Left hindlimb (tissue), 1 donor: ENCODE measurements at regions not wholly inside any gene's neighbourhood (a gene's known extent, or its start where the extent isn't known, plus 50 kb on each side); places are given as distances from the start of the nearest gene placed in this dataset.
A peak's percentile ranks its signal among the peaks of the same experiment; 100 is the strongest.

Experiments
- DNase-seq: peaks from one replicate; pipeline ENCODE4 v3.0.0-alpha.2; 2018

DNA sequence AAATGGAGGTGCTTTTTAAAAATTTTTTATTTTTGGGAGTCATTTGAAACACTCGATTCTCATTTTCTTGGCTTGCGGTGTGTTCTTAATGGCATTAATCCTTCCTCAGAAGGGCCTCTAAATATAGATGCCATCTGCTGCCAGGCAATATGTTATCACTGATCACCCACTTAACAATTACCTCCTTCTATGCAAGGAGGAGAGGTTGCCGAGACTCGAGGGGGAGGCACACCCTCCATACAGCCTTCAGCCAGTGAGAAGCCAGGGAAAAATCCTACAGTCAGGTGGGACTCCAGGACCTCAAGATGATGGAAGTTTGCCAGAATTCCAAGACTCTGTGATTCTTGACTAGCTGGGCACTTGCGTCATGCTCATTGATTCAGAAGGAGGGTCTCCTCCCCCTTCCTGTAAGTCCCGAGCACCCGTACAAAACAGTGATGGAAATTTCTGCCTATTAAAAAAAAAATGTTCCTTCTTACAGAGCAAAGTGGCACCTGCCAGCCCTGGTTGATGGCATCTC, 574.5 kb downstream of the TYW1 start:
- DNase-seq, result no peak

DNA sequence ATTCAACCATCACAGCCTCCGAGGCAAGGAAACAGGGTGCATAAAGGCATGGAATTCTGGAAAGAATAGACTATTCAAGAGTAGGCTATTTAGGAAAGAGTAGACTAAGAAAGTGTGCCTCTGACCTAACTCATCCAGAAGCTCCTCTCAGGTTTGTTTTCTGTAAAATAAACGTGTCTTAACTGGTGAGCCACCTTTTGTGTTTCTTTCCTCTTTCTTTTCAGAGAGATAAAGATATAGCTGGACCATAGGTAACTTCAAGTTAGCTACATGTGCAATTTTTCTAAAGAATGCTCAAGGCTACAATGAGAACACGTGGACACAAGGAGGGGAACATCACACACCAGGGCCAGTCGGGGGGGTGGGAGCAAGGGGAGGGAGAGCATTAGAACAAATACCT, 577.0 kb downstream of the TYW1 start:
- no peak for DNase-seq

DNA sequence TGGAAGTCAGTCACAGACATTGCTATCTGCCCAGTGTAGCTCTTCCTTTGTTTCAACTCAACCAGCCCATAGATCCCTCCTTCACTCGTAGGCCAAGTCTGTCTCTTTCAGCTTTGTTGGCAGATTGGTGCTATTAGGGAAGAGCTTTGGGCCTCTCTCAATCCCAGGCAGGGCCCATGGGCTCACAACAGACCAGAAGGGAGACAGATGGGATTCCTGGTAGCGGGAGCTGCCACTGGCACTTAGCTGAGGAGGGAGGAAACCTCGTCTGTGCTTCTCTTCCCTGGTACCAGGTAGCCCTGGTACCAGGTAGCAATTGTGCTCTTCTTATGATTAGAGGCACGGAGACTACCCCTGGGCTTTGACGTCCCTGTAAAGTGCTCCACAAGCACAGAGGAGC, 592.0 kb downstream of the TYW1 start:
- DNase-seq, result no peak

DNA sequence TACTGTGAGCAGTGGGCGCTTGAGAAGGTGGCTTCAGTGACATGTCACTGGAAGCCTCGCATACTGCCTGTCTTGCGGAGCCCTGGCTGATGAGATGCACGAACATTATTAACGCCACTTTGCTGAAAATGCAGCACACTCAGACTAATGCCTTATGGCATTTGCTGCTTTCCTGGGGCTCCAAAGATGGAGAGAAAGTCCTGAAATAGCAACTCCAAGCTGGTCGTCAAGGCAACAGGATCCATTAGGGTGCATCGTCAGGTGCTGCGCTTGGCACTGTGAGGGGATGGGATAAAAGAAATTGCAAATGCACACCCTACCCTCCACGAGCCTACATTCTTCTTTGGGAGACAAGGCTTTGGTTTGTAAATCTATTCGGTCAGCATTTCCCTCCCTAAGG, 592.5 kb downstream of the TYW1 start:
- DNase-seq, result no peak

DNA sequence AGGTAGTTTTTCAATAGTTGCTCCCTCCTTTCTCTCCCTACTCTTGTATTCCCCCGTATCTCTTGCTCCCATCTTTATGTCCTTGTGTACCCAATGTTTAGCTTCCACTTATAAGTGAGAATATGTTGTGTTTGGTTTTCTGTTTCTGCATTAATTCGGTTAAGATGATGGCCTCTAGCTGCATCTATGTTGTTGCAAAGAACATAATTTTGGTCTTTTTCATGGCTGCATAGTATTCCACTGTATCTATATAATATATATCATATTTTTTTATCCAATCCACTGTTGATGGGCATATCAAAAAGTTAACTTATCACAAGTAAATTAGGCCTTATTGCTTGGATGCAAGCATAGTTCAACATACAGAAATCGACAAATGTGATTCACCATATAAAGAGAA, 594.0 kb downstream of the TYW1 start:
- DNase-seq, result no peak

DNA sequence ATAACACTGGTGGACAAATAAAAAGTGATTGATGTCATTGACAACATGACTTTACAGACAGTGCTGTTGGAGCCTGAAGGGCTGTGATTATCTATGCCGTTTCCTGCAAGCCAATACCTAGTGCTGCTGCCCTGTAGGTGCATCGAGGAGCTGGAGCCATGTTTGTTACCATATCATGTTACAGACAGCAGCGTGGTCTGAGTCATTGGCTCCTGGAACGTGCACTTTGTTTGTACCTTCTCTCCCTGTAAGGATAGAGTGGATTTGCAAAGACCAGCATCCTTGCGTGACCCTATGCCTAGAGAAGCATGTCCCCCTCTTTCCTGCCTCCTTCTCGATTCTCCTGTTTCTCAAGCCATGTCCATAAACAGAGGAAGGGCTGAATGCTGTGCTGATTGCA, 597.2 kb downstream of the TYW1 start:
- DNase-seq, result no peak

DNA sequence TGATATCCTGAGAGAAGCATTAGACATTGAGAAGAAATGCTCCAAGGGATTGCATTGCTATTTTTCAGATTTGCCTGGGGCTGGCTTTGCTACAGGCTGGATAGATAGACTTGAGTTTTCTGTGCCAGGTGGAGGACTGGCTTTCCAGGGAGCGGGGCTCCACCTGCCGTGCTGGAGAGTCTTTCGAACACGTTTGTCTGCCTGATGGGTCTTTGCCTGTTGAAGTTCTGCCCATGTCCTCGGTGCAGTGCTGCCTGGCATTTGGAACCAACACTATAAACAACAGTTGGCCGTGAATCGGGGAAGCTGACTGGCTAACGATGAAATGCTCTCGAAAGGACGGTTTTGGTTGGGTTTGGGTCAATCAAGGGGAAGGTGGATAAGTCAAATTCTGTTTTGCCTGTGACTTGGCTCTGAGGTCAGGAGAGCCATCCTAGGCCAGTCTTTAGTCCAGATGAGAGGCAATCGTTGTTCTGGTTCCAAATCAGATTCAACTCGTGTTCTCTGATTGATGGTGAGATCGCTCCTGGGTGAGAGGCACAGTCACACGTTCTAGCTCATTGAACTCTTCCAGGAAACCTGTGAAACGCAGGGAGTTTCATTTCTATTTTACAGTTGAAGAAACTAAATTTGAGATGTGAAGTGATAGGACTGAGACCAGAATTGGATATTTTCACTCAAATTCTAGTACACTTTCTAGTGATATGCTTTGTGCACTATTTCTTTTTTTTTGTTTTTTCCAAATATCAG, 599.0 kb downstream of the TYW1 start:
- DNase-seq, result no peak

DNA sequence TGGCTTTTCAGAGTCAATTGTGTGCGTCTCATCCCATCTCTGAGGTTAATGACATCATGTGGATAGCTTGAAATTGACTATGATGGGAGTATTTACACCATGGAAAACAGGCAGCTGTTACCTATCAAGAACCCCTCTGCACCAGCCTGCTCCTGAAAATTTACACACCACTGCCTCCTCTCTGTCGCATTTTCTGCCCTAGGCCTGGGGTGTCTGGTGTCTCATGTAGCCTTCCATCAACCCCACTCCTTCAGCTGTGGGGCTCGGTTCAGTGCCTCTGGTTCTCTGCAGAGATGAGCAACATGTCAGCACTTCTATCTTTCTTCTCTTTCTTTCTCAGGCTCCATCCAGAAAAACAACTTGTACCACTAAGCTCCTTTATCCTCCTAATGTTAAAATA, 600.5 kb downstream of the TYW1 start:
- no peak for DNase-seq

DNA sequence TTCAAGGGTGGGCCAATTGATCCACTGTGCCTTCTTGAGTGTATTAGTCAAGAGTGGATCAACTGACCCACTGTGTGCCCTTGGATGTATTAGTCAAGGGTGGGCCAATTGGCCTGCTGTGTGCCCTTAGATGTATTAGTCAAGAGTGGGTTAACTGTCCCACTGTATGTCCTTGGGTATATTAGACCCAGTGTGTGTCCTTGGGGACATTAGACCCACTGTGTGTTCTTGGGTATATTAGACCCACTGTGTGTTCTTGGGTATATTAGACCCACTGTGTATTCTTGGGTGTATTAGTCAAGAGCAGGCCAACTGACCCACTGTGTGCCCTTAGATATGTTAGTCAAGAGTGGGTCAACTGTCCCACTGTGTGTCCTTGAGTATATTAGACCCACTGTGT, 601.8 kb downstream of the TYW1 start:
- no peak for DNase-seq

DNA sequence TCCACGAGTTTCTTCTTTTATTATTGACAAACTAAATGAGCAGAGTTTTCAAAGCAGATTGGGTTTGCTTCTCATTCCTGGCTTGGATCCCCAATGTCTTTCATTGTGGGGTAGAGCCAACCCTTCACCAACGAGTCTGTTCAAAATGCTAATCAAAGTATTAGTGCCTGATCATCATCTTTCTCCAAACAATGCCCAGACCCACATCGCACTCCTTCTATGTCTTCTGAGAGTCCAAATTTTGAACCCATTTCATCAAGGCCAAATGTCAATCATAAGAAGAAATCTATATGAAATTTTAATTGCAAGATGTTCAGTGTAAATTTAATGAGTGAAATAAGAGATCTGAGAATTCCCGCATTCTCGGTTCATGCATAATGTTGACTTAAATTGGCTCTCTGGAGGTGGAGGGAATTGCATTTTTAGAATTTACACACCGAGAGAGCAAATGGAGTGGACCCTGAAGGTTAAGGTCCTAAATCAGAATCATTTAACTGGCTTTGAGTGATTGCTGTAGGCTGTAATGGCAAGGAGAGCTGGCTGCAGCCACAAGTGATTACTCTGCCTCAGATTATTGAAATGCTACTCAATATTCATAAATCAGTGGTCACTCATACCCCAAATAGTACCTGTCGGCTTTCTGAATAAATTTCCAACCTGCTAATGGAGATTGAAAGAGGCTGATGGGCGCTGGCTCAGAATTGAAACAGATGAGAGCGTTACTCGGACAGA, 602.9 kb downstream of the TYW1 start:
- no peak for DNase-seq

DNA sequence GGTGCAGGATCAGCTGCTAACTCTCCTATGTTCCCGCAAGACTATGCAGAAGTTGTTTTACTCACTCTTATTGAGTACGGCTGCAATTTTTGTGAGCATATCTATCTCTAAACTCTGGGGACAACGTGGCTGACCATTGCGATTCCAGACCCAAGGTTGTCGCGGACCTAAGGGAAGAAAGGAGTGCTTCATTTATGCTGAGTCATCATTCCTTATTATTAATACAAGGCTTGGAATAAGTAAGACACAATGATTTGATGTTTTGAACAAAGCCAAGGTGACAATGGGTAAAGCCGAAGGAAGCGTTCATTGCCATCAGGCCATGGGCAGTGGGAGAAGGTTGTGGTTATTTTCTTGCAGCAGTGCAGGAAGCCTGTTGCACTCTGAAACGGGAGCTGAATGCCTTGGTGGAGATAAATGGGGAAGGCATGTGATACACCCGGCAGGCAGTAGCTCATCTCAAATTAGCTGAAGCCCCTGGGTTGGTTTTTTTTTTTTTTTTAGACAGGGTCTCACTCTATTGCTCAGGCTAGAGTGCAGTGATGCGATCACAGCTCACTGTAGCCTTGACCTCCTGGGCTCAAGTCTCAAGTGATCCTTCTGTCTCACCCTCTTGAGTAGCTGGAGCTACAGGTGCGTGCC, 605.7 kb downstream of the TYW1 start:
- no peak for DNase-seq

DNA sequence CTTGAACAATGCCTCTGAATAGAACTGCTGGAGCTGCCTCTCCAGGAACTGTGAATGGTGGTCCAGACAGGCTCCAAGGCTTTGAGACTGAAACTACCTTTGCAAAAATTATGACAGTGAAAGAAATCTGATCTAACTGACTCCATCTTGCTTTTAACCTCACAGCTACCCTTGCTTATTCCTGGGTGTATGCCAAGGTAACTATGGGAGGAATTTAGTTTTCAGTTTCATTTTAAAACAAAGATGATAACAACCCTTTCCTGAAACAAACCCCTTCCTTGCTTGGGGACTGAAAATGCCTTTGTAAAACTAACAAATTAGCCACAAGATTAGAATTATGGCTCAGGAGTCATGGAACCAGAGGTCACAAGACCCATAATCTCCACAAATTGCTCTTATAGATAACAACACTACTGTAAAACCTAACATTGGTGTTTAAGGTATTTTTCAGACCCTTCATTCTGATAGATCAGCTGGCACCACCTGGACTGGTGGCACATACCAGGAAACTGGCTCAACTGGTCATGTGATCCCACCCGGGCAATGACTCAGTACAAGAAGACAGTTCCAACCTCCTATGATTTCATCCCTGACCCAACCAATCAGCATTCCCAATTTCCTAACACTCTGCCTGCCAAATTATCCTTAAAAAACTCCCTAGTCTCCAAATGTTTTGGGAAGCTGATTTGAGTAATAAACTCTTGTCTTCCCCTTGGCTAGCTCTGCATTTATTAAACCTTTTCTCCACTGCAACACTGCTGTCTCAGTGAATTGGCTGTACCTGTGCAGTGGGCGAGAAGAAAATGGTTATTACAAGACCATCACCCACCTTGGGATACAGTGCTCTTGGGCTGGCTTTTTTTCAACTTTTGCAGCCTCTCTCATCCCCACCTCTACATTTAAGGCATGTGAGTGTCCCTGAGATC, 608.1 kb downstream of the TYW1 start:
- no peak for DNase-seq

DNA sequence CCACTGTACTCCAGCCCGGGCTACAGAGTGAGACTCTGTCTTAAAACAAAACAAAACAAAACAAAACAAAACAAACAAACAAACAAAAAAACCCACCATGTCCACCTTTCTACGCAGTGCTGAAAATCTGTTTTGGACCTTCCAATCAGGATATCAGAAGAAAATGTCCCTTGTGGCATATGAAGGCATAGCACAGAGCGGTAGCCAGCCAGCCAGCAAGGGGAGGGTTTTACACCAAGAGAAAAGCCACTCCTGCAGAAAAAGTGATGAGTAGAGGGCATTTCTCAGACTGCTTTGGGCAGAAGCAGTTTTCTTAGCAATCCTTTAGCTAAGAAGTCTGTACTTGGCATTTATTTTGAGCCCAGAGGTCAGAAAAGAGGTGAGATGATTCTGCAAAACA, 612.2 kb downstream of the TYW1 start:
- DNase-seq, result no peak

DNA sequence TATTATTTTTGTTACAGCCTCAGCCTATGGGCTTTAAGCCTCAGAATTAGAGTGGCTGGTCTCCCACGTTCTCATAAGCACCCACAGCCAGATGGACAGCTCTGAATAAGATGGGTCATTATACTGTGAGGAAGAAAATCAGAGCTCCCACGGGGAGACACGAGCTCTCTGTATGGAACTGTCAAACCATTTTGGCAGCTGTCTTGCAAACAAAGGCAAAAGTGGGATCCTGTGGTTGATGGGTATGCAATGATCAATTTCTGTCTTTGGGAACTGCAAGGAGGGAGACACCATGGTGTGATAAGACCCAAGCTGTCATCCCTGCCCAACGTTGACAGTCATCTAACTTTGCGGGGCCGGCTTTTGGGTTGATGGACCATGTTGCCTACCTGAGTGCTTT, 614.3 kb downstream of the TYW1 start:
- DNase-seq, result no peak

DNA sequence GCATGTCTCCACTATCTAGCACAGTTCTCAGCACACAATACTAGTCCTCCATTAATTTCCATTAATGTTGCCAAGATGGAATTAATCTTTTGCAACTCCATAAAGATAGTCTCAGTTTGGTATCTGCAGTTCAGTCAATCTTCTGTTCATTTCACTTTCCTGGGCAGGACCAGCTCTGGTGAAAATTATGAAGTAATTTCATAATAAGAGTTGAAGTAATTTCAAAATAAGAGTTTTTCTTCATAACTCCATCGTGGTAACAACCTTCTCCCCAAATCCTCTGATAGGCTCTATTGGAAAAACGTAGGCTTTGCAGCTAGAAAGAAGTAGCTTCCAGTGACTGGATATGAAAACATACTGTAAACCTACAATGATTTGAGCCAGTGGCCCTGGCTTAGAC, 618.2 kb downstream of the TYW1 start:
- no peak for DNase-seq

DNA sequence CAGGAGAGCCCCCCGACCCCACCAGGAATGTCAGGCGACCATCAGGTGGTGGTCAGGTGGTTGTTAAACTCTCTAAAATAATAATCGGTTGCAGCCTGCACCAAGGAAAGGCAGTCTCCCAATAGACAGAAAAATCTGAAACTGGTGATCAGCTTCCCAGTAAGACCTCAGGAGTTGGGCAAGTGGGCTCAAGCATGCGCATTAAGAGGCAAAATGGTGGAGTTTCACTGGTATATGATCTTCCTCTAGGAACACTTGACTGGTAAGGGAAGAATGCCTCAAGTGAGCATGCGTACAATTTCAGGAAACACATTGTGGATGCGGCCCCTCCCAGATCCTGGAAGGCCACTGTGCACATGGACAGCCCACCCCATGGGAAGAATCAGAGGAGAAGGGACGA, 619.9 kb downstream of the TYW1 start:
- no peak for DNase-seq

DNA sequence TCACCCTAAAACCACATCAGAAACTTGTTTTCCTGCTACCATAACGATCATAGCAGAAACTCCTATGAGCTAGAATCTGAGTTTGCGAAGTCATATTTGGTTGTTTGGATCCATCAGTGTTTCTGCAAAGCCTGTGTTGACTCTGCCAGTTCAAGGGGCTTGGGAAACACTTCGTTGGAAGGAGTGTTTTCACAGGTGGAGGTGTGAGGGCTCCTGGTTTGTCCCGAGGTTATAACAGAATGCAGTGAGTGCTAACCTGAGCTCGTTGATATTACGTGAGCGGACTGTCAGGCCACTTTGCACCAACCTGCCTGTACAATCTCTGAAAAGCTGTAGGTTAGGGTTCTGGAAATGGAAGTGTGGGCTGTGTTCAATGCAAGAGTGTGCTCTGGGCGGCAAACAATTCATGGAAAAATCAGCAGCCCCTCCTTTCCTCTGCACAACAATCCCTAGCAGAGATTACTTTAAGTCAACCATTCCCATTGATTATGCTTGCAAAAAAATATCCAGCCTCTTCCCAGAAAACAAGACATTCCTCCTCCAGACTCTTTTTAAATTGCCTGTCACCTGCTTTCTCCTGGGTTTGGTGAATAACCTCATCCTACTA, 622.0 kb downstream of the TYW1 start:
- no peak for DNase-seq

DNA sequence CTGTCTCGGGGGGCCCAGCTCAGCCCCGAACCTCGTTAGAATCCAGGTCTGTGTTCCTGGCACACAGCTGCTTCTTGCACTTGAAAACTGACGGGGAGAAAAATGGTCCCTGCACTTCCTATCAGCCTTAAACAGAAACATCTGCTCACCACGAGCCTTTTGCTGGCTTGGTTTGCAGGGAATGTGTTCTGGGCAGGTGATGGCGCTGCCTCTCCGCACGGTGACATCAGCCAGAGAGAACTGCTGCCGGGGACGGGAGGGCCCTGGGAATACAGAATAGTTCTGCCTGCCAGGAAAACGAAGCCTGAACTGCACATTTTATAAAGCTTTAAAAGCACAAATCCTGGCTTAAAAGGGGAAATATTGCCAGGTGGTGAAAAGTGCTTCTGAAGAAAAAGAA, 622.5 kb downstream of the TYW1 start:
- peak; percentile 87 for DNase-seq

DNA sequence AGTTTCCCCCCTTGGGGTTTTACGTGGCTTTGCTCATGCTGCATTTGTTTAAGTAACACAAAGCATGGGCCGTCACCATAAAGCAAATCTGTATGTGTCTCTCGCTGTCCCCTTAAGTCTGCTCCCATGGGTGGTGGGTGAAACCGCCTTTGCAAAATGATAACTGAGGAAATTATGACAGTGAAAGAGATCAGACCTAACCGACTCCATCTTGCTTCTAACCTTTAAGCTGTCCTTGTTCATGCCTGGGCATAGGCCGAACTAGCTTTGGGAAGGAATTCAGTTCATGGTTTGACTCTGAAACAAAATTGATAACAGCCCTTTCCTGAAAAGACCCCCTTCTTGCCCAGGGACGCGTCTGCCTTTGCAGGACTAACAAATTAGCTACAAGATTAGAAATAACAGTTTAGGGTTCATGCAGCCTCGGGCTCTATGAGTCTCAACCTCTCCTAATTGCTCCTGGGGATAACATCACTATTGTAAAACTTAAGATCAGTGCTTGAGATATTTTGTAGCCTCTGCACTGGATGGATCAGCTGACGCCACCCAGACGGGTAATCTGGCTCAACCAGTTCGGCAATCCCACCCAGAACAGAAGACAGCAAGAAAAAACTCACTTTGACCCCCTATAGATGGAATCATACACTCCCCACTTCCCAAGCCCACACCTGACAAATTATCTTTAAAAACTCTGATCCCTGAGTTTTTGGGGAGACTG, 623.7 kb downstream of the TYW1 start:
- DNase-seq, result no peak

DNA sequence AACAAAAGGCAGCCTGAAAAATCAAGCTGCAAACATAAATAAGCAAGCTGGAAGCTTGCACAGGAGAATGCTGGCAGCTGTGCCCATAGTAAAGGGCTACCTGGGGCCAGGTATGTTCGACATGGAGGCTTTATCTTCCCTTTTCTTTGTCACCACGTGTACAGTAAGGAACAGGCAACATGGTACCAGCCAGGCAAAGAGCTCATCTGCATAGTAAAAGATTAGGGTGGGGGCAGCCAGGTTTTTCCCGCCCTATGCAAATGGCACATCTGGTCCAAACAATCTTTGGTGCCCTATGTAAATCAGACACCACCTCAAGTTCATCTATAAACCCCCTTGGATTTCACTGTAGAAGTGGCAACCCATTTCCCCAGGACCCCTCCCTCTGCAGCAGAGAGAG, 625.1 kb downstream of the TYW1 start:
- DNase-seq, result no peak

DNA sequence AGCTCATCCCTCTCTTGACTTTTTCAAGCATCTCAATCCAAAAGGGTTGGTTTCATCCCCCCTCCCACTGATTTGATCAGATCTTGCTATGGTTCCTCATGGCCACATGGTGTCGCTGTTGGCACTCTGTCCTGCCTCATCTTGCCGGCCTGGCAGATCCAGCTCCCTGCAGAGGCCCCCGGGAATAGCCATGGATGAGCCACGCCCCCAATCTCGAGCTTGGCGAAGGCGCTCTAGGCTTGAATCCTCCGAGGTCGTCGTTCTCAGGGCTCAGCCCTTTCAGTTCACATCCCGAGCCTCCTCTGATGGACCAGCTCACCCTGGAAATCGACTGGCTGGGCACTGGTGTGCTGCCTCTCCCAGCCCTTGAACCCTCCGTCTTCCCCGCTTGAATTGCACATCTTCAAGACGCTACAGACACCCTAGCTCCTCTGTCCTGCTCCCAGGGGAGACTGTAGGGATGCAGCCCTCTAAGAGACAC, 628.7 kb downstream of the TYW1 start:
- peak; percentile 82 for DNase-seq

DNA sequence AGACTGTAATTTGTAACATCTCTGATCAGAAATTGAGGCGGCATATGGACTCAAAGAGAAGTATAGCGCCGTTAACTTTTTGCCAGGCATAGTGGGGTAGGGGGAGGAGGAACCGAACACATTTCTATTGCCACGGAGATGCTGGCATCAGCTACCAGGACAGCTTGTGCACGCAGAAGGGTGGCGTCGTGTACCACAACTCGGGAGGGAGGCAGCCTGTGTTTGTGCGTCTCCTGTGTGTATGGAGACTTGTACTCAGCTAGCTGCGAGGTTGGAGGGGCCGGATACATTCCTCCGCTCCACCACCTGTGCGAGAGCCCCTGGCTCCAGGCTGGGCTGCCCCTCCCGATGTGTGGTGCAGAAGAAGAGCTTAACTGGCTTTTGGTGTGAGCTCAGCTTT, 634.8 kb downstream of the TYW1 start:
- no peak for DNase-seq
